Loucy (cell line): ENCODE measurements at regions not wholly inside any gene's neighbourhood (a gene's known extent, or its start where the extent isn't known, plus 50 kb on each side); places are given as distances from the start of the nearest gene placed in this dataset.

ENCODE experiments used
- H2AFZ ChIP-seq: fragments of 200-600 bp; sonication (generic); 2 replicates; pipeline ENCODE4 v1.6.0; 2016; ENCODE audit warnings: antibody characterized with exemption, mild to moderate bottlenecking, low read length, moderate library complexity
- H3F3A ChIP-seq: fragments of 200-600 bp; 2 replicates; pipeline ENCODE4 v1.6.0; 2016; ENCODE audit warnings: antibody characterized with exemption, low read depth, mild to moderate bottlenecking
- H3K27me3 ChIP-seq: fragments of 200-600 bp; sonication (generic); 2 replicates; pipeline ENCODE4 v1.6.1; 2014; ENCODE audit warnings: low read length, mild to moderate bottlenecking; ENCODE audit not compliant: insufficient read depth, poor library complexity, severe bottlenecking
- H3K36me3 ChIP-seq: fragments of 200-600 bp; sonication (generic); 2 replicates; pipeline ENCODE4 v1.6.1; 2016; ENCODE audit warnings: low read length; ENCODE audit not compliant: insufficient read depth
- H3K4me1 ChIP-seq: fragments of 200-600 bp; sonication (generic); 2 replicates; pipeline ENCODE4 v1.5.1; 2014; ENCODE audit warnings: low read length, mild to moderate bottlenecking; ENCODE audit not compliant: insufficient read depth, poor library complexity, severe bottlenecking
- H3K4me2 ChIP-seq: fragments of 200-600 bp; sonication (generic); 2 replicates; pipeline ENCODE4 v1.6.0; 2014; ENCODE audit warnings: antibody characterized with exemption, low read length, low read depth, mild to moderate bottlenecking; ENCODE audit not compliant: poor library complexity, severe bottlenecking
- H3K4me3 ChIP-seq: fragments of 200-600 bp; sonication (generic); 2 replicates; pipeline ENCODE4 v1.5.1; 2014; ENCODE audit warnings: low read length, mild to moderate bottlenecking, mixed read lengths; ENCODE audit not compliant: poor library complexity, severe bottlenecking
- H3K79me2 ChIP-seq: fragments of 200-600 bp; sonication (generic); 2 replicates; pipeline ENCODE4 v1.6.1; 2014; ENCODE audit warnings: low read length; ENCODE audit not compliant: insufficient read depth
- H3K9ac ChIP-seq: fragments of 200-600 bp; sonication (generic); 2 replicates; pipeline ENCODE4 v1.6.0; 2014; ENCODE audit warnings: mild to moderate bottlenecking, low read depth, low read length, moderate library complexity; ENCODE audit not compliant: poor library complexity, severe bottlenecking
- H3K9me2 ChIP-seq: fragments of 200-600 bp; sonication (generic); replicated peaks from 2 replicates; pipeline ENCODE4 v1.6.1; 2016; ENCODE audit warnings: low read depth, low read length, mixed read lengths
- H3K9me3 ChIP-seq: fragments of 200-600 bp; sonication (generic); 2 replicates; pipeline ENCODE4 v1.6.1; 2014; ENCODE audit warnings: mild to moderate bottlenecking, antibody characterized with exemption, low read length, low read depth; ENCODE audit not compliant: insufficient read depth
- H4K20me1 ChIP-seq: fragments of 200-600 bp; sonication (generic); 2 replicates; pipeline ENCODE4 v1.6.0; 2014; ENCODE audit warnings: antibody characterized with exemption, low read length, mild to moderate bottlenecking; ENCODE audit not compliant: insufficient read depth, poor library complexity, severe bottlenecking
- CTCF ChIP-seq: fragments of 200-600 bp; sonication (generic); conservative IDR thresholded peaks from 2 replicates; pipeline ENCODE4 v1.5.1; 2014; ENCODE audit warnings: mild to moderate bottlenecking, antibody characterized with exemption, low read length
- EZH2phosphoT487 ChIP-seq: fragments of 200-600 bp; IDR thresholded peaks from 2 replicates; pipeline ENCODE4 v1.6.1; 2018; ENCODE audit warnings: antibody characterized with exemption, mild to moderate bottlenecking, moderate library complexity, borderline replicate concordance

GRCh38 chr3:116870379-116870778 is 160.8 kb downstream of the TUSC7 start:
- TF ChIP-seq EZH2phosphoT487 (no peak), CTCF (no peak)
- Histone ChIP-seq H3K4me1 (peaks cover 5% of the 10 kb centered on the region), H3K27me3 (no peaks in the 10 kb centered on the region), H3K4me2 (no peak overlapping the region), H2AFZ (no peak overlapping the region), H3K36me3 (no peaks in the 10 kb centered on the region), H3K9me3 (no peaks in the 10 kb centered on the region), H3K79me2 (no peaks in the 10 kb centered on the region), H4K20me1 (no peaks in the 10 kb centered on the region), H3F3A (no peaks in the 10 kb centered on the region), H3K9me2 (no peaks in the 10 kb centered on the region), H3K4me3 (no peak overlapping the region), H3K9ac (no peak overlapping the region)

- peaks cover 5% of the 10 kb centered on the region for H3K4me1 ChIP-seq
- H3K36me3 ChIP-seq, result no peaks in the 10 kb centered on the region
- H3K27me3 ChIP-seq, result no peaks in the 10 kb centered on the region
- no peaks in the 10 kb centered on the region for H3K9me3 ChIP-seq
- H3K79me2 ChIP-seq, result no peaks in the 10 kb centered on the region
- no peaks in the 10 kb centered on the region for H3K9me2 ChIP-seq
- H3K4me2 ChIP-seq, result no peak overlapping the region
- H2AFZ ChIP-seq, result no peak overlapping the region
- H4K20me1 ChIP-seq, result no peaks in the 10 kb centered on the region
- TF ChIP-seq EZH2phosphoT487, result no peak
- TF ChIP-seq CTCF, result no peak
- H3F3A ChIP-seq, result no peaks in the 10 kb centered on the region
- H3K4me3 ChIP-seq, result no peak overlapping the region
- no peak overlapping the region for H3K9ac ChIP-seq
These were observed 162.3 kb downstream of the TUSC7 start for GRCh38 chr3:116871905-116872304.

- TF ChIP-seq EZH2phosphoT487, result no peak
- no peak for TF ChIP-seq CTCF
- peaks cover 5% of the 10 kb centered on the region for H3K4me1 ChIP-seq
- H3K4me2 ChIP-seq, result no peak overlapping the region
- no peak overlapping the region for H3K4me3 ChIP-seq
- no peaks in the 10 kb centered on the region for H3K36me3 ChIP-seq
- no peaks in the 10 kb centered on the region for H3K9me3 ChIP-seq
- H3K79me2 ChIP-seq, result no peaks in the 10 kb centered on the region
- no peaks in the 10 kb centered on the region for H3K27me3 ChIP-seq
- H3K9ac ChIP-seq, result no peak overlapping the region
- no peaks in the 10 kb centered on the region for H3F3A ChIP-seq
- no peaks in the 10 kb centered on the region for H4K20me1 ChIP-seq
- H2AFZ ChIP-seq, result 0 out of 2 replicates have a peak overlapping the region, but pooled peaks have one; percentile 7
- no peaks in the 10 kb centered on the region for H3K9me2 ChIP-seq
These were observed 163.1 kb downstream of the TUSC7 start for GRCh38 chr3:116872688-116873087.
